Choroid plexus epithelial cell (primary cell): ENCODE measurements at regions not wholly inside any gene's neighbourhood (a gene's known extent, or its start where the extent isn't known, plus 50 kb on each side); places are given as distances from the start of the nearest gene placed in this dataset.

Source experiments
- DNase-seq: peaks from one replicate; pipeline ENCODE4 v3.0.0-alpha.2; 2010; ENCODE audit warnings: low read depth
- H3K4me3 ChIP-seq: 2 replicates; pipeline ENCODE4 v1.5.1; 2011; ENCODE audit warnings: low read depth, mild to moderate bottlenecking, control low read depth, low read length, moderate library complexity
- CTCF ChIP-seq: conservative IDR thresholded peaks from 2 replicates; pipeline ENCODE4 v1.5.1; 2011; ENCODE audit warnings: low read depth, mild to moderate bottlenecking, control low read depth, inconsistent platforms, low read length, moderate library complexity

GRCh38 chr12:114876968-114877680 lies 193.1 kb upstream of the TBX3 start:
- DNase-seq: no peak
- no peak for TF ChIP-seq CTCF
- H3K4me3 ChIP-seq: no peak overlapping the region

- no peak for TF ChIP-seq CTCF
- H3K4me3 ChIP-seq: no peak overlapping the region
- no peak for DNase-seq
Observed at GRCh38 chr12:114875313-114875712, 191.3 kb upstream of the TBX3 start.

- TF ChIP-seq CTCF: no peak
- H3K4me3 ChIP-seq: no peak overlapping the region
- DNase-seq: no peak
Observed at GRCh38 chr12:114873656-114874055, 189.7 kb upstream of the TBX3 start.

- H3K4me3 ChIP-seq: no peak overlapping the region
- no peak for DNase-seq
- no peak for TF ChIP-seq CTCF
Observed at GRCh38 chr12:114868995-114869834, 185.2 kb upstream of the TBX3 start.

- no peak overlapping the region for H3K4me3 ChIP-seq
- no peak for TF ChIP-seq CTCF
- DNase-seq: no peak
Observed at GRCh38 chr12:114866331-114866730, 182.4 kb upstream of the TBX3 start.

- DNase-seq: peak; percentile 34
- H3K4me3 ChIP-seq: no peak overlapping the region
- TF ChIP-seq CTCF: no peak
Observed at GRCh38 chr12:114864837-114865551, 181.0 kb upstream of the TBX3 start.
